Endothelial cell of umbilical vein (primary cell): ENCODE measurements at regions not wholly inside any gene's neighbourhood (a gene's known extent, or its start where the extent isn't known, plus 50 kb on each side); places are given as distances from the start of the nearest gene placed in this dataset.

Source experiments
- POLR2A ChIP-seq: IDR thresholded peaks from 2 replicates; pipeline ENCODE4 v1.6.1; 2012; ENCODE audit warnings: low read depth, mild to moderate bottlenecking, control low read depth, low read length
- TF ChIP-seq, protein P1 (sequence below), 2 donors: IDR thresholded peaks; 1 replicate in 1 of 2; 2 replicates in 1 of 2; pipeline ENCODE4 v1.5.1; 2011; ENCODE audit warnings: low read length in 2 of 2, mild to moderate bottlenecking in 2 of 2, moderate library complexity in 2 of 2, control low read depth in 1 of 2, inconsistent platforms in 1 of 2, low read depth in 1 of 2; ENCODE audit not compliant: insufficient read depth in 1 of 2; ENCODE audit errors: extremely low read depth in 1 of 2

DNA sequence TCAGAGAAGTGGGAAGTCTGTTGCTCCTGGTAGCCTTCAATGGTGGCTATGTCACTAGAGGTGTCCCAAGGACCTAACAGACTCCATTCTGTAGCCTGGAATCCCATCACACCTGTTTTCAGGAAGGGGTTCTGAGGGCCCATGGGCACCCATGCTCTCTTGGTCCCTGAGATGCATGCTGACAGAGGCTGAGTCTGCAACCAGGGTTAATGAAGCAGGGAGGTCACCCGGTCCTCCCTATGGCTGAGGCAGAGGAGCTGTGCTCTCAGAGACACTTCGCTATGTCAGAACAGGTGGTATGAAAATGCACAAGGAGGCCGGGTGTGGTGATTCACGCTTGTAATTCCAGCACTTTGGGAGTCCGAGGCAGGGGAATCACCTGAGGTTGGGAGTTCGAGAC is 452.1 kb downstream of the TCERG1L start:
- TF ChIP-seq, protein P1, sequence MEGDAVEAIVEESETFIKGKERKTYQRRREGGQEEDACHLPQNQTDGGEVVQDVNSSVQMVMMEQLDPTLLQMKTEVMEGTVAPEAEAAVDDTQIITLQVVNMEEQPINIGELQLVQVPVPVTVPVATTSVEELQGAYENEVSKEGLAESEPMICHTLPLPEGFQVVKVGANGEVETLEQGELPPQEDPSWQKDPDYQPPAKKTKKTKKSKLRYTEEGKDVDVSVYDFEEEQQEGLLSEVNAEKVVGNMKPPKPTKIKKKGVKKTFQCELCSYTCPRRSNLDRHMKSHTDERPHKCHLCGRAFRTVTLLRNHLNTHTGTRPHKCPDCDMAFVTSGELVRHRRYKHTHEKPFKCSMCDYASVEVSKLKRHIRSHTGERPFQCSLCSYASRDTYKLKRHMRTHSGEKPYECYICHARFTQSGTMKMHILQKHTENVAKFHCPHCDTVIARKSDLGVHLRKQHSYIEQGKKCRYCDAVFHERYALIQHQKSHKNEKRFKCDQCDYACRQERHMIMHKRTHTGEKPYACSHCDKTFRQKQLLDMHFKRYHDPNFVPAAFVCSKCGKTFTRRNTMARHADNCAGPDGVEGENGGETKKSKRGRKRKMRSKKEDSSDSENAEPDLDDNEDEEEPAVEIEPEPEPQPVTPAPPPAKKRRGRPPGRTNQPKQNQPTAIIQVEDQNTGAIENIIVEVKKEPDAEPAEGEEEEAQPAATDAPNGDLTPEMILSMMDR (IDR thresholded peaks at IDR 0.05; ENCODE audit: extremely low read depth in 1 of 2, insufficient read depth in 1 of 2, low read depth in 1 of 2, low read length in 2 of 2) = no peak
- TF ChIP-seq POLR2A = no peak
